PC-9 (cell line): ENCODE measurements at regions not wholly inside any gene's neighbourhood (a gene's known extent, or its start where the extent isn't known, plus 50 kb on each side); places are given as distances from the start of the nearest gene placed in this dataset.

Experiments
- BruUV-seq: library from RNA; stranded (reverse); fragments of 400-500 nt; replicated peaks from 2 replicates; lab custom pipeline; 2021; lab: Mats Ljungman, UMichigan
- CTCF ChIA-PET: fragments of 300-600 bp; sonication (Branson Sonifier 250); formaldehyde crosslinking; loops from one replicate; lab custom pipeline; 2022; ENCODE audit warnings: antibody characterized with exemption; lab: Charles Lee
- POLR2A ChIA-PET: fragments of 300-600 bp; sonication (Branson Sonifier 250); formaldehyde crosslinking; loops from one replicate; lab custom pipeline; 2022; ENCODE audit warnings: antibody characterized with exemption; ENCODE audit not compliant: unreplicated experiment; lab: Charles Lee
- DNase-seq, 2 experiments: peaks; one replicate each; pipeline versions ENCODE4 v3.0.0 to v3.0.0-alpha.2; 2015 to 2022; ENCODE audit warnings: mixed read lengths in 1 of 2
- H2AFZ ChIP-seq: fragments of 200-600 bp; sonication (generic); 2 replicates; pipeline ENCODE4 v1.8.1; 2017; ENCODE audit warnings: antibody characterized with exemption
- H3F3A ChIP-seq: fragments of 200-600 bp; sonication (generic); 2 replicates; pipeline ENCODE4 v1.8.1; 2017; ENCODE audit warnings: antibody characterized with exemption, mild to moderate bottlenecking, low read depth; ENCODE audit not compliant: insufficient read depth
- H3K27ac ChIP-seq: fragments of 200-600 bp; sonication (generic); 2 replicates; pipeline ENCODE4 v1.6.1; 2016; ENCODE audit warnings: mixed run types
- H3K27me3 ChIP-seq: fragments of 200-600 bp; sonication (generic); 2 replicates; pipeline ENCODE4 v1.6.1; 2016; ENCODE audit warnings: low read depth, mixed run types; ENCODE audit not compliant: insufficient read depth
- H3K36me3 ChIP-seq: fragments of 200-600 bp; sonication (generic); 2 replicates; pipeline ENCODE4 v1.6.1; 2016; ENCODE audit warnings: low read depth, mixed run types
- H3K4me1 ChIP-seq: fragments of 200-600 bp; sonication (generic); replicated peaks from 2 replicates; pipeline ENCODE4 v1.6.1; 2016; ENCODE audit warnings: mixed run types; ENCODE audit not compliant: insufficient read depth
- H3K4me2 ChIP-seq: fragments of 200-600 bp; sonication (generic); 2 replicates; pipeline ENCODE4 v1.6.1; 2017; ENCODE audit warnings: mixed run types
- H3K4me3 ChIP-seq: fragments of 200-600 bp; sonication (generic); 2 replicates; pipeline ENCODE4 v1.6.1; 2016; ENCODE audit warnings: mixed run types
- H3K79me2 ChIP-seq: fragments of 200-600 bp; sonication (generic); 2 replicates; pipeline ENCODE4 v1.6.1; 2017; ENCODE audit warnings: low read depth, mixed run types
- H3K9me2 ChIP-seq: fragments of 200-600 bp; sonication (generic); 2 replicates; pipeline ENCODE4 v1.8.1; 2017; ENCODE audit warnings: mild to moderate bottlenecking; ENCODE audit not compliant: insufficient read depth
- H3K9me3 ChIP-seq: fragments of 200-600 bp; sonication (generic); 2 replicates; pipeline ENCODE4 v1.8.1; 2016; ENCODE audit warnings: low read depth; ENCODE audit not compliant: insufficient read depth
- H4K20me1 ChIP-seq: fragments of 200-600 bp; sonication (generic); 2 replicates; pipeline ENCODE4 v1.8.1; 2017; ENCODE audit not compliant: insufficient read depth
- EZH2 ChIP-seq: fragments of 200-600 bp; sonication (generic); IDR thresholded peaks from 2 replicates; pipeline ENCODE4 v1.8.0; 2017; ENCODE audit warnings: antibody characterized with exemption, low read depth
- intact Hi-C: fragments of 100-400 bp; cut with micrococcal nuclease; formaldehyde crosslinking; loops from one replicate; pipeline ENCODE4 v1.10.0; 2022; ENCODE audit not compliant: unreplicated experiment
- TF ChIP-seq, protein P1 (sequence below): fragments of 200-600 bp; sonication (generic); conservative IDR thresholded peaks from 2 replicates; pipeline ENCODE4 v1.6.1; 2017; ENCODE audit warnings: mixed run types, antibody characterized with exemption, mild to moderate bottlenecking, moderate library complexity

DNA sequence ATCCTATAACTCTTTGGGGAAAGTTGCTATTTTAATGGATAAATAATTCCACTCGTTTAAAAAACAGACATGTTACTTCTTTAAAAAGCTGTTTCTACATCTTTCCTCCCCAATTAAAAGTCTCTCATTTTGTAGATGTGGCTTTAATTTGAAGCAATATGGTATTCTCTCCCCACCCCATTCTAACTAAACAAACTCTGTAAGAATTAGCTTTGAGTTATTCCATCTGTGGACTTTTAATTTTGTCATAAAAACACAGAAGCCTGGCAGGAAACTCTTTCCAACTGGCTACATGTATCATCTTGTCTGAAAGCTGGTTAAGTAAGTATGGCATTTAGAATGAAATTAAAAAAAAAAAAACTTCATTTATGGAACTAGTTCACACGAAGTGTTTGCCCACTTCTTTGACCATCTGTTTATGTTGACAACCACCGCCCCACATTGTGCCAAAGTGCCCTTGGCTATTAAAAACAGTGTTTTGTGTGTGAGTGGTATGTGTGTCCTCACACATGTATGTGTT is 140.3 kb downstream of the NAA11 start:
- H4K20me1 ChIP-seq: no peaks in the 10 kb centered on the region
- no peak overlapping the region for H3K27ac ChIP-seq
- H3K9me2 ChIP-seq: no peaks in the 10 kb centered on the region
- no peaks in the 10 kb centered on the region for H3K79me2 ChIP-seq
- no peak for DNase-seq
- no peaks in the 10 kb centered on the region for H3K9me3 ChIP-seq
- no peak overlapping the region for H2AFZ ChIP-seq
- H3F3A ChIP-seq: no peaks in the 10 kb centered on the region
- no peaks in the 10 kb centered on the region for H3K27me3 ChIP-seq
- no peak overlapping the region for H3K4me3 ChIP-seq
- ChIA-PET POLR2A (no interaction called here), CTCF (no interaction called here)
- no peak overlapping the region for H3K4me2 ChIP-seq
- no peaks in the 10 kb centered on the region for H3K4me1 ChIP-seq
- intact Hi-C loops: no loop called here
- H3K36me3 ChIP-seq: no peaks in the 10 kb centered on the region
- no TSS peak for BruUV-seq
- TF ChIP-seq, protein P1, sequence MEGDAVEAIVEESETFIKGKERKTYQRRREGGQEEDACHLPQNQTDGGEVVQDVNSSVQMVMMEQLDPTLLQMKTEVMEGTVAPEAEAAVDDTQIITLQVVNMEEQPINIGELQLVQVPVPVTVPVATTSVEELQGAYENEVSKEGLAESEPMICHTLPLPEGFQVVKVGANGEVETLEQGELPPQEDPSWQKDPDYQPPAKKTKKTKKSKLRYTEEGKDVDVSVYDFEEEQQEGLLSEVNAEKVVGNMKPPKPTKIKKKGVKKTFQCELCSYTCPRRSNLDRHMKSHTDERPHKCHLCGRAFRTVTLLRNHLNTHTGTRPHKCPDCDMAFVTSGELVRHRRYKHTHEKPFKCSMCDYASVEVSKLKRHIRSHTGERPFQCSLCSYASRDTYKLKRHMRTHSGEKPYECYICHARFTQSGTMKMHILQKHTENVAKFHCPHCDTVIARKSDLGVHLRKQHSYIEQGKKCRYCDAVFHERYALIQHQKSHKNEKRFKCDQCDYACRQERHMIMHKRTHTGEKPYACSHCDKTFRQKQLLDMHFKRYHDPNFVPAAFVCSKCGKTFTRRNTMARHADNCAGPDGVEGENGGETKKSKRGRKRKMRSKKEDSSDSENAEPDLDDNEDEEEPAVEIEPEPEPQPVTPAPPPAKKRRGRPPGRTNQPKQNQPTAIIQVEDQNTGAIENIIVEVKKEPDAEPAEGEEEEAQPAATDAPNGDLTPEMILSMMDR: no peak
- no peak for TF ChIP-seq EZH2

DNA sequence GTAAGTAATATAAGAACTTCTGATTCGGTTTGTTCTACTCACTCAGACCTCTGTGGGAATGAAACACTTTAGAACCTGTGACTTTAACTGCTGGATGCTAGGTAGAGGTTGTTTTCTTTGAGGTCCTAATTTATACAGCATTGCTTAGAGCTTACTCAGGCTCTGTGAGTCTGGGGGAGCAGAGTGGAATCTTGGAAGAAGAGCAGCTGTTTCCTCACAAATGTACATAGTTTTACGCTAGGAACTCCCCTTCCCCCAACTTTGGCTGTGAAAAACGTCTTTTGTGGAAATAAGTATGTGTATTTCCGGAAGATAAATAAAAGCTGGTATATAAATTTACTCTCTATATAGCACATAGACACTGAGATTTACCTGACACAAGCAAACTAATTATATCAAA is 141.4 kb downstream of the NAA11 start:
- H4K20me1 ChIP-seq: no peaks in the 10 kb centered on the region
- no peak for TF ChIP-seq EZH2
- TF ChIP-seq, protein P1: no peak
- H3K9me3 ChIP-seq: no peaks in the 10 kb centered on the region
- no peaks in the 10 kb centered on the region for H3K9me2 ChIP-seq
- BruUV-seq: no TSS peak
- no peaks in the 10 kb centered on the region for H3K4me1 ChIP-seq
- H3K4me3 ChIP-seq: no peak overlapping the region
- ChIA-PET POLR2A (no interaction called here), CTCF (no interaction called here)
- intact Hi-C loops: no loop called here
- H3F3A ChIP-seq: no peaks in the 10 kb centered on the region
- no peak overlapping the region for H3K27ac ChIP-seq
- no peaks in the 10 kb centered on the region for H3K36me3 ChIP-seq
- H2AFZ ChIP-seq: no peak overlapping the region
- H3K79me2 ChIP-seq: no peaks in the 10 kb centered on the region
- no peak overlapping the region for H3K4me2 ChIP-seq
- H3K27me3 ChIP-seq: no peaks in the 10 kb centered on the region
- DNase-seq: no peak

DNA sequence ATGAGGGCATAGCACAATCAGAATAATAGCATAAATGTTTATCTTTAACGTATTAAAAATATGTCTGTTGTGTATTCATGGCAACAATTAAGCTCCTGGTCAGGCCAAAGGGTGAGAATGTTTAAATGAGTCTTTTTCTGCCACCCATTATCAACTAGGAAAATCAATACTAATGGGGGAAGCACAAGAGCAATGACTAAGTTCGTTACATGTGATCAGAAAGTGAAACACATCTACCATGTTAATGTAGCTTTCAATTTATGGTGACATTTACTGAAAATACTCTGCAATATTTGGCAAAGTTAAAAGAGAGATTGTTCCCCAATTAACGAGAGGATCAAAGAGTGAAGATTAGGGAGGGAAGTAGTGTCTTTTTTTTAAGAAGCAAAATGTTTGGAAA is 143.7 kb downstream of the NAA11 start:
- intact Hi-C loops: no loop called here
- ChIA-PET POLR2A (no interaction called here), CTCF (no interaction called here)
- Histone ChIP-seq H3K9me3 (no peaks in the 10 kb centered on the region), H3K4me1 (no peaks in the 10 kb centered on the region), H3K27me3 (no peaks in the 10 kb centered on the region), H2AFZ (no peak overlapping the region), H3K36me3 (no peaks in the 10 kb centered on the region), H3F3A (no peaks in the 10 kb centered on the region), H3K9me2 (no peaks in the 10 kb centered on the region), H3K79me2 (no peaks in the 10 kb centered on the region), H3K4me3 (no peak overlapping the region), H3K27ac (no peak overlapping the region), H4K20me1 (no peaks in the 10 kb centered on the region), H3K4me2 (no peak overlapping the region)
- DNase-seq: no peak
- no peak for TF ChIP-seq EZH2
- TF ChIP-seq, protein P1: no peak
- BruUV-seq: no TSS peak
